A673 (cell line): ENCODE measurements at regions not wholly inside any gene's neighbourhood (a gene's known extent, or its start where the extent isn't known, plus 50 kb on each side); places are given as distances from the start of the nearest gene placed in this dataset.

Source experiments
- CTCF ChIP-seq: fragments of 300-800, 200-600 bp; sonication (generic); conservative IDR thresholded peaks from 2 replicates; pipeline ENCODE4 v1.5.1; 2017; ENCODE audit warnings: low read depth, mild to moderate bottlenecking, antibody characterized with exemption, low read length, moderate library complexity, mixed read lengths
- EZH2 ChIP-seq: fragments of 200-600 bp; sonication (generic); IDR thresholded peaks from 2 replicates; pipeline ENCODE4 v1.6.1; 2017; ENCODE audit warnings: borderline replicate concordance, low read depth, mild to moderate bottlenecking, mixed read lengths, antibody characterized with exemption, low read length; ENCODE audit not compliant: poor library complexity, severe bottlenecking

- TF ChIP-seq CTCF (no peak), EZH2 (no peak)
Measured at GRCh38 chr10:55274367-55274766, 473.3 kb upstream of the PCDH15 start.
